Heart right ventricle (tissue), 16 donors: ENCODE measurements at regions not wholly inside any gene's neighbourhood (a gene's known extent, or its start where the extent isn't known, plus 50 kb on each side); places are given as distances from the start of the nearest gene placed in this dataset.

Experiments used
- ATAC-seq, 8 donors: fragments of 200-7000 bp; cut with Tn5 transposase; one replicate each; pipeline ENCODE4 v1.9.1; 2020; ENCODE audit warnings: mild to moderate bottlenecking in 8 of 8, moderate library complexity in 8 of 8, moderate number of reproducible peaks in 1 of 8
- DNase-seq, 2 donors: peaks; one replicate each; pipeline ENCODE4 v3.0.0-alpha.2; 2020
- H3K27ac ChIP-seq, 10 donors: fragments of 200-600 bp; sonication (generic) in 2 of 10; one replicate each; pipeline versions ENCODE4 v1.5.0 to v1.8.0; 2020 to 2022; ENCODE audit warnings: mild to moderate bottlenecking in 3 of 10
- H3K27me3 ChIP-seq, 7 donors: fragments of 200-600 bp; one replicate each; pipeline ENCODE4 v1.8.0; 2021 to 2022; ENCODE audit warnings: mild to moderate bottlenecking in 2 of 7
- H3K36me3 ChIP-seq, 9 donors: fragments of 200-600 bp; sonication (generic) in 1 of 9; one replicate each; pipeline versions ENCODE4 v1.5.0 to v1.8.0; 2020 to 2022; ENCODE audit warnings: mild to moderate bottlenecking in 2 of 9
- H3K4me1 ChIP-seq, 9 donors: fragments of 200-600 bp; sonication (generic) in 1 of 9; one replicate each; pipeline versions ENCODE4 v1.5.0 to v1.8.0; 2020 to 2022; ENCODE audit warnings: mild to moderate bottlenecking in 4 of 9
- H3K4me3 ChIP-seq, 10 donors: fragments of 200-600 bp; sonication (generic) in 2 of 10; one replicate each; pipeline versions ENCODE4 v1.5.0 to v1.8.0; 2020 to 2022; ENCODE audit warnings: mild to moderate bottlenecking in 7 of 10, moderate library complexity in 2 of 10
- H3K9me3 ChIP-seq, 11 donors: fragments of 200-600 bp in 10 of 11; sonication (generic) in 2 of 11; one replicate each; pipeline versions ENCODE4 v1.5.0 to v1.8.0; 2013 to 2022; ENCODE audit warnings: mild to moderate bottlenecking in 2 of 11, control low read depth in 1 of 11, moderate library complexity in 1 of 11
- CTCF ChIP-seq, 9 donors: fragments of 200-600 bp; sonication (generic) in 2 of 9; IDR thresholded peaks; one replicate each; pipeline versions ENCODE4 v1.5.0 to v1.8.0; 2021 to 2022; ENCODE audit warnings: antibody characterized with exemption in 9 of 9, mild to moderate bottlenecking in 5 of 9, moderate library complexity in 1 of 9
- WGBS, 2 donors: extraction: QIAGEN DNeasy Blood & Tissue Kit; methylation state at CpG; one replicate each; pipeline ENCODE4 v1.1.7; 2013; ENCODE audit warnings: inconsistent platforms in 1 of 2; 5-methylcytosine and 5-hydroxymethylcytosine counted together
- intact Hi-C, 10 donors: fragments of 100-400 bp; cut with DNase I; formaldehyde crosslinking; loops; one replicate each; pipeline versions ENCODE4 v1.11.1 to v1.14.2; 2022
- donor health status: Arrhythmogenic right ventricular cardiomyopathy.
- donor health status: ischemic (EF 13 %, LVEDD 7.1; RV severe dilation, severe dysfunction).
- donor health status: healthy with polysubstance abuse.
- donor health status: DM: no; HTN: yes; CAD: no.
- donor health status: DM: no; HTN: no; CAD: no.
- donor health status: ischemic (EF 25% LVEDD 6.9; RV normal size, moderate dysfunction).
- donor health status: ischemic (EF 25% LVEDD 5.7; RV mildly dilated, moderate dysfunction).
- donor health status: healthy.
- donor health status: DM: yes; HTN: yes; CAD: no.
- donor health status: Ischemic cardiomyopathy.
- donor health status: ischemic (EF 35%, LVEDD 5.7; RV mildly dilated, moderate dysfunction).
- donor health status: nonischemic (EF 11% LVEDD 7.7; RV severe dilation, severe dysfunction).
- donor health status: DM: yes; HTN: yes; CAD: no.
- donor health status: PGD.
- donor health status: ischemic (EF 29% LVEDD 5.4; RV normal size, mild dysfunction).
- donor health status: nonischemic (EF 23%, LVEDD 6.1; RV moderate dilation, normal function).

DNA sequence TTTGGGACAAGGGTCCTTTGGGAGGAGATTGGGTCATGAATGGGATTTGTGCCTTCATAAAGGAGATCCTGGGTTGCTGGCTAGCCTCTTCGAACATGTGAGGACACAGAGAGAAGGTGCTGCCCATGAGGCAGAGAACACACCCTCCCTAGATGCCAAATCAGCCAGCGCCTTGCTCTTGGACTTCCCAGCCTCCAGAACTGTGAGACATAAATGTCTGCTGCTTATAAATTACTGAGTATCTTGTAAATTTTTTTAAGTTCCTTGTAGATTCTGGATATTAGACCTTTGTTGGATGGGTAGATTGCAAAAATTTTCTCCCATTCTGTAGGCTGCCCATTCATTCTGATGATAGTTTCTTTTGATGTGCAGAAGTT lies 297.5 kb upstream of the FOXQ1 start:
- no peaks in the 10 kb centered on the region for H3K36me3 ChIP-seq
- no peak for TF ChIP-seq CTCF (IDR thresholded peaks at IDR 0.05)
- no peak for DNase-seq
- H3K27me3 ChIP-seq, result peaks cover 0 to 23% (median 0%) of the 10 kb centered on the region in 7 donors
- H3K4me3 ChIP-seq, result no peak overlapping the region
- H3K4me1 ChIP-seq, result no peaks in the 10 kb centered on the region
- 38 to 39% methylated on average over 2 of the region's 2 CpGs for WGBS, 2 donors
- ATAC-seq, result no peak
- peaks cover 0 to 6% (median 0%) of the 10 kb centered on the region in 11 donors for H3K9me3 ChIP-seq
- intact Hi-C loops, result no loop called here
- H3K27ac ChIP-seq, result no peak overlapping the region

GRCh38 chr6:1013656-1014430 lies 298.1 kb upstream of the FOXQ1 start:
- no peaks in the 10 kb centered on the region for H3K36me3 ChIP-seq
- ATAC-seq (no peak), DNase-seq (no peak)
- H3K9me3 ChIP-seq, result peaks cover 0 to 6% (median 0%) of the 10 kb centered on the region in 11 donors
- WGBS, 2 donors, result 76 to 82% methylated on average over 7 of the region's 7 CpGs
- no peak overlapping the region for H3K4me3 ChIP-seq
- intact Hi-C loops, result no loop called here
- peaks cover 0 to 19% (median 0%) of the 10 kb centered on the region in 7 donors for H3K27me3 ChIP-seq
- no peak for TF ChIP-seq CTCF (IDR thresholded peaks at IDR 0.05)
- no peaks in the 10 kb centered on the region for H3K4me1 ChIP-seq
- H3K27ac ChIP-seq, result no peak overlapping the region

- Histone ChIP-seq H3K27ac (no peak overlapping the region), H3K27me3 (peaks cover 0 to 17% (median 3%) of the 10 kb centered on the region in 7 donors), H3K9me3 (peaks cover 0 to 2% (median 0%) of the 10 kb centered on the region in 11 donors), H3K36me3 (no peaks in the 10 kb centered on the region), H3K4me1 (no peaks in the 10 kb centered on the region), H3K4me3 (no peak overlapping the region)
- 95 to 100% methylated on average over 1 of the region's 1 CpG for WGBS, 2 donors
- ATAC-seq, result no peak
- TF ChIP-seq CTCF (IDR thresholded peaks at IDR 0.05), result no peak
- intact Hi-C loops, result no loop called here
- no peak for DNase-seq
Observed at GRCh38 chr6:1009103-1009502, 302.8 kb upstream of the FOXQ1 start.

- 74 to 81% methylated on average over 4 of the region's 4 CpGs for WGBS, 2 donors
- no peak for ATAC-seq
- Histone ChIP-seq H3K27me3 (peaks cover 0 to 12% (median 3%) of the 10 kb centered on the region in 7 donors), H3K27ac (no peak overlapping the region), H3K9me3 (no peaks in the 10 kb centered on the region), H3K4me3 (no peak overlapping the region), H3K36me3 (no peaks in the 10 kb centered on the region), H3K4me1 (no peaks in the 10 kb centered on the region)
- DNase-seq, result no peak
- intact Hi-C loops, result no loop called here
- TF ChIP-seq CTCF (IDR thresholded peaks at IDR 0.05), result no peak
Observed at GRCh38 chr6:1007159-1007558, 304.7 kb upstream of the FOXQ1 start.
